Renal pelvis (tissue), 1 donor: ENCODE measurements at regions not wholly inside any gene's neighbourhood (a gene's known extent, or its start where the extent isn't known, plus 50 kb on each side); places are given as distances from the start of the nearest gene placed in this dataset.
"Not testable (repeated sequence)": the region's sequence is repeated elsewhere in the genome, so short reads cannot be mapped to it uniquely, and the experiment has no call there.

ENCODE experiments used
- DNase-seq: peaks from one replicate; pipeline ENCODE4 v3.0.0-alpha.2; 2013

- no peak for DNase-seq
Measured at GRCh38 chr3:181609030-181609767, 102.5 kb upstream of the SOX2 start.

GRCh38 chr3:181604267-181604666 is 107.5 kb upstream of the SOX2 start:
- no peak for DNase-seq

GRCh38 chr3:181596126-181596525 is 115.6 kb upstream of the SOX2 start:
- no peak for DNase-seq

GRCh38 chr3:181590939-181591338 is 120.8 kb upstream of the SOX2 start:
- DNase-seq: not testable (repeated sequence)

- no peak for DNase-seq
Measured at GRCh38 chr3:181582619-181583018, 129.1 kb upstream of the SOX2 start.

- no peak for DNase-seq
Measured at GRCh38 chr3:181581656-181582055, 130.1 kb upstream of the SOX2 start.

- no peak for DNase-seq
Measured at GRCh38 chr3:181578743-181579142, 133.0 kb upstream of the SOX2 start.

- no peak for DNase-seq
Measured at GRCh38 chr3:181572432-181572831, 139.3 kb upstream of the SOX2 start.

- no peak for DNase-seq
Measured at GRCh38 chr3:181570472-181570871, 141.3 kb upstream of the SOX2 start.

- DNase-seq: no peak
Measured at GRCh38 chr3:181569356-181569940, 142.3 kb upstream of the SOX2 start.

- DNase-seq: no peak
Measured at GRCh38 chr3:181568693-181569092, 143.0 kb upstream of the SOX2 start.

GRCh38 chr3:181568248-181568647 is 143.5 kb upstream of the SOX2 start:
- no peak for DNase-seq

GRCh38 chr3:181567311-181568075 is 144.2 kb upstream of the SOX2 start:
- DNase-seq: no peak

GRCh38 chr3:181565416-181565815 is 146.3 kb upstream of the SOX2 start:
- DNase-seq: no peak

- DNase-seq: no peak
Measured at GRCh38 chr3:181564222-181564621, 147.5 kb upstream of the SOX2 start.

- no peak for DNase-seq
Measured at GRCh38 chr3:181561139-181562031, 150.3 kb upstream of the SOX2 start.

- DNase-seq: no peak
Measured at GRCh38 chr3:181558870-181559269, 152.9 kb upstream of the SOX2 start.

GRCh38 chr3:181555681-181556080 is 156.0 kb upstream of the SOX2 start:
- DNase-seq: no peak

GRCh38 chr3:181554233-181554765 is 157.4 kb upstream of the SOX2 start:
- DNase-seq: no peak

GRCh38 chr3:181549266-181549665 is 162.5 kb upstream of the SOX2 start:
- no peak for DNase-seq

- DNase-seq: no peak
Measured at GRCh38 chr3:181541414-181541813, 170.3 kb upstream of the SOX2 start.

- no peak for DNase-seq
Measured at GRCh38 chr3:181534781-181535221, 176.9 kb upstream of the SOX2 start.
